PC-9 (cell line): ENCODE measurements at regions not wholly inside any gene's neighbourhood (a gene's known extent, or its start where the extent isn't known, plus 50 kb on each side); places are given as distances from the start of the nearest gene placed in this dataset.

Experiments
- BruUV-seq: library from RNA; stranded (reverse); fragments of 400-500 nt; replicated peaks from 2 replicates; lab custom pipeline; 2021; lab: Mats Ljungman, UMichigan
- CTCF ChIA-PET: fragments of 300-600 bp; sonication (Branson Sonifier 250); formaldehyde crosslinking; loops from one replicate; lab custom pipeline; 2022; ENCODE audit warnings: antibody characterized with exemption; lab: Charles Lee
- POLR2A ChIA-PET: fragments of 300-600 bp; sonication (Branson Sonifier 250); formaldehyde crosslinking; loops from one replicate; lab custom pipeline; 2022; ENCODE audit warnings: antibody characterized with exemption; ENCODE audit not compliant: unreplicated experiment; lab: Charles Lee
- DNase-seq, 2 experiments: peaks; one replicate each; pipeline versions ENCODE4 v3.0.0 to v3.0.0-alpha.2; 2015 to 2022; ENCODE audit warnings: mixed read lengths in 1 of 2
- H2AFZ ChIP-seq: fragments of 200-600 bp; sonication (generic); 2 replicates; pipeline ENCODE4 v1.8.1; 2017; ENCODE audit warnings: antibody characterized with exemption
- H3F3A ChIP-seq: fragments of 200-600 bp; sonication (generic); 2 replicates; pipeline ENCODE4 v1.8.1; 2017; ENCODE audit warnings: antibody characterized with exemption, mild to moderate bottlenecking, low read depth; ENCODE audit not compliant: insufficient read depth
- H3K27ac ChIP-seq: fragments of 200-600 bp; sonication (generic); 2 replicates; pipeline ENCODE4 v1.6.1; 2016; ENCODE audit warnings: mixed run types
- H3K27me3 ChIP-seq: fragments of 200-600 bp; sonication (generic); 2 replicates; pipeline ENCODE4 v1.6.1; 2016; ENCODE audit warnings: low read depth, mixed run types; ENCODE audit not compliant: insufficient read depth
- H3K36me3 ChIP-seq: fragments of 200-600 bp; sonication (generic); 2 replicates; pipeline ENCODE4 v1.6.1; 2016; ENCODE audit warnings: low read depth, mixed run types
- H3K4me1 ChIP-seq: fragments of 200-600 bp; sonication (generic); replicated peaks from 2 replicates; pipeline ENCODE4 v1.6.1; 2016; ENCODE audit warnings: mixed run types; ENCODE audit not compliant: insufficient read depth
- H3K4me2 ChIP-seq: fragments of 200-600 bp; sonication (generic); 2 replicates; pipeline ENCODE4 v1.6.1; 2017; ENCODE audit warnings: mixed run types
- H3K4me3 ChIP-seq: fragments of 200-600 bp; sonication (generic); 2 replicates; pipeline ENCODE4 v1.6.1; 2016; ENCODE audit warnings: mixed run types
- H3K79me2 ChIP-seq: fragments of 200-600 bp; sonication (generic); 2 replicates; pipeline ENCODE4 v1.6.1; 2017; ENCODE audit warnings: low read depth, mixed run types
- H3K9me2 ChIP-seq: fragments of 200-600 bp; sonication (generic); 2 replicates; pipeline ENCODE4 v1.8.1; 2017; ENCODE audit warnings: mild to moderate bottlenecking; ENCODE audit not compliant: insufficient read depth
- H3K9me3 ChIP-seq: fragments of 200-600 bp; sonication (generic); 2 replicates; pipeline ENCODE4 v1.8.1; 2016; ENCODE audit warnings: low read depth; ENCODE audit not compliant: insufficient read depth
- H4K20me1 ChIP-seq: fragments of 200-600 bp; sonication (generic); 2 replicates; pipeline ENCODE4 v1.8.1; 2017; ENCODE audit not compliant: insufficient read depth
- EZH2 ChIP-seq: fragments of 200-600 bp; sonication (generic); IDR thresholded peaks from 2 replicates; pipeline ENCODE4 v1.8.0; 2017; ENCODE audit warnings: antibody characterized with exemption, low read depth
- intact Hi-C: fragments of 100-400 bp; cut with micrococcal nuclease; formaldehyde crosslinking; loops from one replicate; pipeline ENCODE4 v1.10.0; 2022; ENCODE audit not compliant: unreplicated experiment
- TF ChIP-seq, protein P1 (sequence below): fragments of 200-600 bp; sonication (generic); conservative IDR thresholded peaks from 2 replicates; pipeline ENCODE4 v1.6.1; 2017; ENCODE audit warnings: mixed run types, antibody characterized with exemption, mild to moderate bottlenecking, moderate library complexity

DNA sequence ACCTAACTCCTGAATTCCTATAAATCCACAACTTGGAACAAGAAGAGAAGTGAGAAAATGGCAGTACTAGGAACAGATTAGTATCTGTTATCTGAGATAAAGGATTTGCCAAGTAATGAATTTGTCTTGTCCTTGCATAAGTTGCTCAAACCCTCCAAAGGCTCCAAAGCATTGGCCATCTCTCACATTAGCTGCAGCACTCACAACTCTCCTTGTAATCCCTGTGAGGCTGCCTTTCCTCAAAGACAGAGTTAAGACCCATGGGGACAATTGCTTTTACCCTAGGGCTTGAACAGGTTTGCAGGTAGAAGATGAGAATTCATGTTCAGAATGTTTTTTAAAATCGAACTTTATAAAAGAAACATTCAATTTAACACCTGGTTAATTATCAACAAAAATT lies 1702.2 kb downstream of the EFNB2 start:
- H3K9me2 ChIP-seq: no peaks in the 10 kb centered on the region
- H3K79me2 ChIP-seq: no peaks in the 10 kb centered on the region
- no peak for TF ChIP-seq EZH2
- TF ChIP-seq, protein P1, sequence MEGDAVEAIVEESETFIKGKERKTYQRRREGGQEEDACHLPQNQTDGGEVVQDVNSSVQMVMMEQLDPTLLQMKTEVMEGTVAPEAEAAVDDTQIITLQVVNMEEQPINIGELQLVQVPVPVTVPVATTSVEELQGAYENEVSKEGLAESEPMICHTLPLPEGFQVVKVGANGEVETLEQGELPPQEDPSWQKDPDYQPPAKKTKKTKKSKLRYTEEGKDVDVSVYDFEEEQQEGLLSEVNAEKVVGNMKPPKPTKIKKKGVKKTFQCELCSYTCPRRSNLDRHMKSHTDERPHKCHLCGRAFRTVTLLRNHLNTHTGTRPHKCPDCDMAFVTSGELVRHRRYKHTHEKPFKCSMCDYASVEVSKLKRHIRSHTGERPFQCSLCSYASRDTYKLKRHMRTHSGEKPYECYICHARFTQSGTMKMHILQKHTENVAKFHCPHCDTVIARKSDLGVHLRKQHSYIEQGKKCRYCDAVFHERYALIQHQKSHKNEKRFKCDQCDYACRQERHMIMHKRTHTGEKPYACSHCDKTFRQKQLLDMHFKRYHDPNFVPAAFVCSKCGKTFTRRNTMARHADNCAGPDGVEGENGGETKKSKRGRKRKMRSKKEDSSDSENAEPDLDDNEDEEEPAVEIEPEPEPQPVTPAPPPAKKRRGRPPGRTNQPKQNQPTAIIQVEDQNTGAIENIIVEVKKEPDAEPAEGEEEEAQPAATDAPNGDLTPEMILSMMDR: no peak
- H4K20me1 ChIP-seq: no peaks in the 10 kb centered on the region
- H2AFZ ChIP-seq: no peak overlapping the region
- BruUV-seq: no TSS peak
- ChIA-PET CTCF (no interaction called here), POLR2A (no interaction called here)
- H3K27me3 ChIP-seq: no peaks in the 10 kb centered on the region
- no peak overlapping the region for H3K4me3 ChIP-seq
- intact Hi-C loops: no loop called here
- no peaks in the 10 kb centered on the region for H3K9me3 ChIP-seq
- DNase-seq: no peak
- H3K4me1 ChIP-seq: no peaks in the 10 kb centered on the region
- no peak overlapping the region for H3K4me2 ChIP-seq
- no peak overlapping the region for H3K27ac ChIP-seq
- no peaks in the 10 kb centered on the region for H3K36me3 ChIP-seq
- H3F3A ChIP-seq: no peaks in the 10 kb centered on the region

DNA sequence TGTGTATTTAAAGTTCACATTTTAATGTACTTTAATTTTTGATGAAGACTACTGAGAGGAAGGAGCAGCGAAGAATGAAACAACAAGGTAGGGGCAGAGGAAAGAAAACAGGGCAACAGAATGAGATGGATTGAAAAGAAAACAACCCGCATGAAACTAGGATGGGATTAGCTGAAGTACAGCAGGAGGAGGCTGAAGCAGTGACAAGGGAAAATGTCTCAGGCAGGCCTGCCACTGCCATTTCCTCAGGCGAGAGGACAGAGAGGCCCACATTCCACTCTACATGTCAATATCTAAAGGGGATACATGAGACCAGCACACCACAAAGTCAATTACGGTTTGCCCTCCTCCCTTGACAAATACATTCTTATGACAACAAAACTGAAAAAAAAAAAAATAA lies 1703.2 kb downstream of the EFNB2 start:
- ChIA-PET CTCF (no interaction called here), POLR2A (no interaction called here)
- no peak overlapping the region for H3K4me3 ChIP-seq
- no peaks in the 10 kb centered on the region for H3F3A ChIP-seq
- H3K36me3 ChIP-seq: no peaks in the 10 kb centered on the region
- no peaks in the 10 kb centered on the region for H4K20me1 ChIP-seq
- no peak overlapping the region for H2AFZ ChIP-seq
- H3K27ac ChIP-seq: no peak overlapping the region
- H3K79me2 ChIP-seq: no peaks in the 10 kb centered on the region
- TF ChIP-seq, protein P1: no peak
- TF ChIP-seq EZH2: no peak
- BruUV-seq: no TSS peak
- H3K9me3 ChIP-seq: no peaks in the 10 kb centered on the region
- no peaks in the 10 kb centered on the region for H3K4me1 ChIP-seq
- H3K9me2 ChIP-seq: no peaks in the 10 kb centered on the region
- H3K27me3 ChIP-seq: no peaks in the 10 kb centered on the region
- no peak overlapping the region for H3K4me2 ChIP-seq
- no peak for DNase-seq
- intact Hi-C loops: no loop called here

DNA sequence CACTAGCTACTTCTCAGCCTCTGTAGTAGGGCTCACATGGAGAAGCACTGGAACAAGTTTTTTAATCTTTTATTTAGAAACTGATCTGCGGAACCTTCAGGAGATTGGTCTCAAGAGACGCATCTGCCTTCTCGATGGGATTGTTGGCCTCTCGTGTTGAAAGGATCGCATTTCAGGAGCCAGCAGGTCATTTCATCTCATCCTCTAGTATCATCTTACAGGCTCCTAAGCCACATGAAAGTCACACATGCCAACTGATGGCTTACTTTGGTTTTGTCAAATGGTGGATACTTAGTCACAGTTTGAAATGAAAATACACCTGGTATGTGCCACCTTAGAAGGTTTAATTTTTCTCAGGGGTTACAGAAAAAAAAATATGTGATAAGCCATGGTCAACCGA lies 1703.6 kb downstream of the EFNB2 start:
- Histone ChIP-seq H3K4me1 (no peaks in the 10 kb centered on the region), H3K9me2 (no peaks in the 10 kb centered on the region; the same call in 1 of the 2 replicates), H3K9me3 (no peaks in the 10 kb centered on the region), H2AFZ (no peak overlapping the region), H4K20me1 (no peaks in the 10 kb centered on the region), H3K79me2 (no peaks in the 10 kb centered on the region), H3K27ac (no peak overlapping the region), H3K4me2 (no peak overlapping the region), H3K36me3 (no peaks in the 10 kb centered on the region), H3K4me3 (no peak overlapping the region), H3F3A (no peaks in the 10 kb centered on the region), H3K27me3 (no peaks in the 10 kb centered on the region)
- ChIA-PET CTCF (no interaction called here), POLR2A (no interaction called here)
- intact Hi-C loops: no loop called here
- TF ChIP-seq EZH2: no peak
- TF ChIP-seq, protein P1: no peak
- BruUV-seq: no TSS peak
- no peak for DNase-seq
